RWPE2 (cell line): ENCODE measurements at regions not wholly inside any gene's neighbourhood (a gene's known extent, or its start where the extent isn't known, plus 50 kb on each side); places are given as distances from the start of the nearest gene placed in this dataset.

Experiments used
- ATAC-seq: fragments of 200-7000 bp; cut with Tn5 transposase; 3 replicates; pipeline ENCODE4 v1.9.1; 2021; ENCODE audit warnings: low read depth
- DNase-seq: peaks from one replicate; pipeline ENCODE4 v3.0.0-alpha.2; 2020; ENCODE audit warnings: low spot score
- H3K27ac ChIP-seq: fragments of 450-650 bp; 2 replicates; pipeline ENCODE4 v1.5.1; 2017; ENCODE audit warnings: mild to moderate bottlenecking; ENCODE audit not compliant: poor library complexity, severe bottlenecking
- H3K27me3 ChIP-seq: fragments of 250-450 bp; sonication (Bioruptor Pico); 2 replicates; pipeline ENCODE4 v1.5.1; 2021; ENCODE audit warnings: mild to moderate bottlenecking, moderate library complexity; ENCODE audit not compliant: insufficient read depth, poor library complexity, severe bottlenecking
- H3K36me3 ChIP-seq: fragments of 250-450 bp; sonication (Bioruptor Pico); 2 replicates; pipeline ENCODE4 v1.5.1; 2020; ENCODE audit warnings: low read depth, mild to moderate bottlenecking, moderate library complexity
- H3K4me1 ChIP-seq: fragments of 250-450 bp; sonication (Bioruptor Pico); 2 replicates; pipeline ENCODE4 v1.5.1; 2021; ENCODE audit warnings: mild to moderate bottlenecking, moderate library complexity; ENCODE audit not compliant: insufficient read depth, poor library complexity, severe bottlenecking
- H3K4me3 ChIP-seq: fragments of 250-450 bp; sonication (Bioruptor Pico); 2 replicates; pipeline ENCODE4 v1.5.1; 2021; ENCODE audit warnings: mild to moderate bottlenecking, moderate library complexity; ENCODE audit not compliant: severe bottlenecking
- H3K9me3 ChIP-seq: fragments of 250-450 bp; sonication (Bioruptor Pico); 2 replicates; pipeline ENCODE4 v1.5.1; 2021; ENCODE audit warnings: mild to moderate bottlenecking, moderate library complexity; ENCODE audit not compliant: severe bottlenecking
- CTCF ChIP-seq: fragments of 450-650 bp; IDR thresholded peaks from one replicate; pipeline ENCODE4 v1.5.1; 2017; ENCODE audit warnings: mild to moderate bottlenecking, moderate library complexity; ENCODE audit not compliant: poor library complexity, severe bottlenecking

GRCh38 chr12:131348231-131348630 is 362.7 kb upstream of the SFSWAP start:
- H3K4me3 ChIP-seq = no peak overlapping the region
- no peak for ATAC-seq
- no peak for TF ChIP-seq CTCF

GRCh38 chr12:131348646-131349045 is 362.2 kb upstream of the SFSWAP start:
- no peak overlapping the region for H3K4me3 ChIP-seq
- no peaks in the 10 kb centered on the region for H3K4me1 ChIP-seq
- ATAC-seq (no peak), DNase-seq (no peak)
- TF ChIP-seq CTCF = no peak
- no peak overlapping the region for H3K27ac ChIP-seq
- no peaks in the 10 kb centered on the region for H3K9me3 ChIP-seq
- H3K36me3 ChIP-seq = no peaks in the 10 kb centered on the region
- H3K27me3 ChIP-seq = no peaks in the 10 kb centered on the region

More at GRCh38 chr12:131348231-131348630, 362.7 kb upstream of the SFSWAP start:
- H3K4me1 ChIP-seq = no peaks in the 10 kb centered on the region
- no peaks in the 10 kb centered on the region for H3K9me3 ChIP-seq
- no peak overlapping the region for H3K27ac ChIP-seq
- no peak for DNase-seq
- no peaks in the 10 kb centered on the region for H3K36me3 ChIP-seq
- no peaks in the 10 kb centered on the region for H3K27me3 ChIP-seq

- no peak overlapping the region for H3K4me3 ChIP-seq
- H3K27me3 ChIP-seq = no peaks in the 10 kb centered on the region
- no peaks in the 10 kb centered on the region for H3K36me3 ChIP-seq
- ATAC-seq (no peak), DNase-seq (no peak)
- no peaks in the 10 kb centered on the region for H3K4me1 ChIP-seq
- H3K27ac ChIP-seq = no peak overlapping the region
- H3K9me3 ChIP-seq = no peaks in the 10 kb centered on the region
- no peak for TF ChIP-seq CTCF
These were observed 361.3 kb upstream of the SFSWAP start for GRCh38 chr12:131349397-131350127.

- DNase-seq = no peak
- no peak overlapping the region for H3K27ac ChIP-seq
- H3K9me3 ChIP-seq = no peaks in the 10 kb centered on the region
- H3K27me3 ChIP-seq = no peaks in the 10 kb centered on the region
- TF ChIP-seq CTCF = no peak
- no peak overlapping the region for H3K4me3 ChIP-seq
- no peaks in the 10 kb centered on the region for H3K36me3 ChIP-seq
- no peak for ATAC-seq
- no peaks in the 10 kb centered on the region for H3K4me1 ChIP-seq
These were observed 360.0 kb upstream of the SFSWAP start for GRCh38 chr12:131350943-131351318.

- no peak overlapping the region for H3K27ac ChIP-seq
- ATAC-seq (no peak), DNase-seq (no peak)
- H3K4me3 ChIP-seq = no peak overlapping the region
- no peaks in the 10 kb centered on the region for H3K27me3 ChIP-seq
- no peaks in the 10 kb centered on the region for H3K36me3 ChIP-seq
- H3K4me1 ChIP-seq = no peaks in the 10 kb centered on the region
- H3K9me3 ChIP-seq = no peaks in the 10 kb centered on the region
- TF ChIP-seq CTCF = no peak
These were observed 359.4 kb upstream of the SFSWAP start for GRCh38 chr12:131351319-131352028.
